GM21360 (cell line): ENCODE measurements at regions not wholly inside any gene's neighbourhood (a gene's known extent, or its start where the extent isn't known, plus 50 kb on each side); places are given as distances from the start of the nearest gene placed in this dataset.

Source experiments
- ATAC-seq: cut with Tn5 transposase; IDR thresholded peaks from one replicate; pipeline ENCODE4 v1.9.1; 2021; ENCODE audit warnings: mild to moderate bottlenecking, moderate library complexity; ENCODE audit not compliant: unreplicated experiment

GRCh38 chr6:98274691-98275090, 559.7 kb upstream of the POU3F2 start:
- ATAC-seq: no peak

- ATAC-seq: no peak
These were observed 553.9 kb upstream of the POU3F2 start for GRCh38 chr6:98280492-98280891.

- ATAC-seq: no peak
These were observed 547.8 kb upstream of the POU3F2 start for GRCh38 chr6:98286620-98287019.

GRCh38 chr6:98287876-98288275, 546.5 kb upstream of the POU3F2 start:
- no peak for ATAC-seq

GRCh38 chr6:98292810-98293209, 541.6 kb upstream of the POU3F2 start:
- no peak for ATAC-seq

- ATAC-seq: no peak
These were observed 538.7 kb upstream of the POU3F2 start for GRCh38 chr6:98295515-98296175.

- no peak for ATAC-seq
These were observed 525.8 kb upstream of the POU3F2 start for GRCh38 chr6:98308564-98308963.

- ATAC-seq: no peak
These were observed 523.9 kb upstream of the POU3F2 start for GRCh38 chr6:98310443-98310842.

- peak; percentile 94 for ATAC-seq
These were observed 510.8 kb upstream of the POU3F2 start for GRCh38 chr6:98323605-98324004.

- no peak for ATAC-seq
These were observed 509.9 kb upstream of the POU3F2 start for GRCh38 chr6:98324446-98324845.

GRCh38 chr6:98325366-98325765, 509.0 kb upstream of the POU3F2 start:
- ATAC-seq: no peak

GRCh38 chr6:98333273-98333672, 501.1 kb upstream of the POU3F2 start:
- ATAC-seq: no peak

- no peak for ATAC-seq
These were observed 498.8 kb upstream of the POU3F2 start for GRCh38 chr6:98335594-98335993.

- no peak for ATAC-seq
These were observed 494.9 kb upstream of the POU3F2 start for GRCh38 chr6:98339506-98339905.

GRCh38 chr6:98343004-98343403, 491.4 kb upstream of the POU3F2 start:
- ATAC-seq: no peak

GRCh38 chr6:98343797-98344196, 490.6 kb upstream of the POU3F2 start:
- no peak for ATAC-seq

GRCh38 chr6:98352348-98352747, 482.0 kb upstream of the POU3F2 start:
- no peak for ATAC-seq

- ATAC-seq: no peak
These were observed 476.2 kb upstream of the POU3F2 start for GRCh38 chr6:98358173-98358572.

- no peak for ATAC-seq
These were observed 468.0 kb upstream of the POU3F2 start for GRCh38 chr6:98366371-98366770.

- no peak for ATAC-seq
These were observed 453.8 kb upstream of the POU3F2 start for GRCh38 chr6:98380589-98380988.

GRCh38 chr6:98382246-98382645, 452.1 kb upstream of the POU3F2 start:
- no peak for ATAC-seq

- no peak for ATAC-seq
These were observed 450.0 kb upstream of the POU3F2 start for GRCh38 chr6:98384334-98384733.

GRCh38 chr6:98384801-98385200, 449.6 kb upstream of the POU3F2 start:
- ATAC-seq: no peak
